ENCODE measurements at regions not wholly inside any gene's neighbourhood (a gene's known extent, or its start where the extent isn't known, plus 50 kb on each side); places are given as distances from the start of the nearest gene placed in this dataset.

DNA sequence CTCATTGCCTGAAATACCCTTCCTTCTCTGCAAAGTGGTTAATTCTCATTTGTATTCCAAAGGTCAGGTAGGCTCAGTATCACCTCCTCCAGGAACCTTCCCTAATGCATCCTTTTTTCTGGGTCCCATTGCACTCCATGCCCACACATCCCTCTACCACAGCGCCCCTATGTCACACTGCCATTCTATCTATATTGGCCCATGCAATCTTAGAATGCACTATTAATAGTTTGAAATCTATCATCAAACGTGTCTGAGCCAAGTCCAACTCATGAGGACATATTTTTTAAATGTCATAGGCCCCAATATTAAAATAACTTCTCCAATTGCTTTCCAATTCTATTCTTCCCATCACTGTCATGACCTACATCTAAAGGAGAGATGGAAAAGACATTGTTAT is 495.1 kb downstream of the SOX6 start:
- TF ChIP-seq, protein P1, sequence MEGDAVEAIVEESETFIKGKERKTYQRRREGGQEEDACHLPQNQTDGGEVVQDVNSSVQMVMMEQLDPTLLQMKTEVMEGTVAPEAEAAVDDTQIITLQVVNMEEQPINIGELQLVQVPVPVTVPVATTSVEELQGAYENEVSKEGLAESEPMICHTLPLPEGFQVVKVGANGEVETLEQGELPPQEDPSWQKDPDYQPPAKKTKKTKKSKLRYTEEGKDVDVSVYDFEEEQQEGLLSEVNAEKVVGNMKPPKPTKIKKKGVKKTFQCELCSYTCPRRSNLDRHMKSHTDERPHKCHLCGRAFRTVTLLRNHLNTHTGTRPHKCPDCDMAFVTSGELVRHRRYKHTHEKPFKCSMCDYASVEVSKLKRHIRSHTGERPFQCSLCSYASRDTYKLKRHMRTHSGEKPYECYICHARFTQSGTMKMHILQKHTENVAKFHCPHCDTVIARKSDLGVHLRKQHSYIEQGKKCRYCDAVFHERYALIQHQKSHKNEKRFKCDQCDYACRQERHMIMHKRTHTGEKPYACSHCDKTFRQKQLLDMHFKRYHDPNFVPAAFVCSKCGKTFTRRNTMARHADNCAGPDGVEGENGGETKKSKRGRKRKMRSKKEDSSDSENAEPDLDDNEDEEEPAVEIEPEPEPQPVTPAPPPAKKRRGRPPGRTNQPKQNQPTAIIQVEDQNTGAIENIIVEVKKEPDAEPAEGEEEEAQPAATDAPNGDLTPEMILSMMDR (IDR thresholded peaks at IDR 0.05; ENCODE audit: poor library complexity): no peak
- TF ChIP-seq EZH2phosphoT487 (IDR thresholded peaks at IDR 0.05; ENCODE audit: low read depth, severe bottlenecking, unreplicated experiment) (no peak), EZH2 (IDR thresholded peaks at IDR 0.05; ENCODE audit: borderline replicate concordance) (no peak)
